Spleen (tissue), 7 donors: ENCODE measurements at regions not wholly inside any gene's neighbourhood (a gene's known extent, or its start where the extent isn't known, plus 50 kb on each side); places are given as distances from the start of the nearest gene placed in this dataset.

Experiments used
- CTCF ChIP-seq, 11 experiments: fragments of 200-600 bp in 7 of 11; fragments of 450-650 bp in 4 of 11; sonication (generic) in 4 of 11; IDR thresholded peaks in 8 of 11; conservative IDR thresholded peaks in 3 of 11; 1 replicate in 7 of 11; 2 replicates in 4 of 11; pipeline versions ENCODE4 v1.4.0 to v1.8.0; 2016 to 2021; ENCODE audit warnings: antibody characterized with exemption in 11 of 11, inconsistent platforms in 4 of 11, mild to moderate bottlenecking in 1 of 11
- POLR2A ChIP-seq, 3 donors: fragments of 450-650 bp; IDR thresholded peaks; one replicate each; pipeline ENCODE4 v1.5.1; 2017; ENCODE audit warnings: antibody characterized with exemption in 3 of 3, mild to moderate bottlenecking in 1 of 3
- POLR2AphosphoS5 ChIP-seq, 3 donors: sonication (generic); formaldehyde crosslinking; IDR thresholded peaks; one replicate each; pipeline ENCODE4 v1.5.1; 2017; ENCODE audit warnings: antibody characterized with exemption in 3 of 3
- donor health status: DM: no; HTN: no; CAD: no; lungs with moderate emphysema.
- donor health status: DM: no; HTN: no; CAD: no.
- donor health status: DM: no; HTN: no; CAD: no.

- TF ChIP-seq POLR2A (IDR thresholded peaks at IDR 0.05) (no peak), POLR2AphosphoS5 (IDR thresholded peaks at IDR 0.05) (no peak), CTCF (IDR thresholded peaks at IDR 0.05 in 8 of 11, conservative IDR thresholded peaks at IDR 0.05 in 3 of 11) (no peak)
Measured at GRCh38 chr10:28947171-28947570, 269.9 kb downstream of the BAMBI start.
